GM12878 (cell line): ENCODE measurements at regions not wholly inside any gene's neighbourhood (a gene's known extent, or its start where the extent isn't known, plus 50 kb on each side); places are given as distances from the start of the nearest gene placed in this dataset.

Experiments
- ATAC-seq: fragments of 200-7000 bp; cut with Tn5 transposase; 3 replicates; pipeline ENCODE4 v1.9.1; 2020; ENCODE audit warnings: mild to moderate bottlenecking, moderate library complexity
- BruUV-seq: library from RNA; stranded (reverse); fragments of 400-500 nt; replicated peaks from 2 replicates; lab custom pipeline; 2021; lab: Mats Ljungman, UMichigan
- CTCF ChIA-PET: fragments of 300-600 bp; sonication (Branson Sonifier 250); formaldehyde crosslinking; extraction: SDS; loops from one replicate; lab custom pipeline; 2021; ENCODE audit warnings: inconsistent platforms; lab: Yijun Ruan, JAX
- POLR2A ChIA-PET: fragments of 350-600 bp; formaldehyde crosslinking; extraction: SDS; loops from one replicate; lab custom pipeline; 2021; ENCODE audit warnings: inconsistent platforms; lab: Charles Lee
- RAD21 ChIA-PET: fragments of 300-600 bp; sonication (Branson Sonifier 250); formaldehyde crosslinking; loops from one replicate; lab custom pipeline; 2023; ENCODE audit warnings: antibody characterized with exemption; ENCODE audit not compliant: unreplicated experiment; lab: Charles Lee
- SMC1A ChIA-PET: fragments of 300-600 bp; sonication (Branson Sonifier 250); formaldehyde crosslinking; loops from one replicate; lab custom pipeline; 2023; ENCODE audit not compliant: unreplicated experiment, uncharacterized antibody; lab: Charles Lee
- DNase-seq: peaks from one replicate; pipeline ENCODE4 v3.0.0-alpha.2; 2011; ENCODE audit warnings: low read depth, low spot score
- FAIRE-seq: peaks from 3 replicates; lab custom pipeline; 2011; peaks lifted over from hg19 to GRCh38; lab: Jason Lieb, UNC
- H2AFZ ChIP-seq: 2 replicates; pipeline ENCODE4 v1.6.0; 2011; ENCODE audit warnings: low read depth, low read length, control low read depth; ENCODE audit not compliant: control insufficient read depth
- H3K27ac ChIP-seq: 2 replicates; pipeline ENCODE4 v1.5.1; 2011; ENCODE audit warnings: control low read depth; ENCODE audit not compliant: control insufficient read depth, insufficient read depth
- H3K27me3 ChIP-seq, 2 experiments: replicated peaks in 1 of 2; 2 replicates each; pipeline versions ENCODE4 v1.6.0 to v1.6.1; 2011; ENCODE audit warnings: low read length in 1 of 2; ENCODE audit not compliant: control insufficient read depth in 2 of 2, insufficient read depth in 2 of 2
- H3K36me3 ChIP-seq, 2 experiments: 2 replicates each; pipeline ENCODE4 v1.5.1; 2011; ENCODE audit warnings: low read length in 1 of 2; ENCODE audit not compliant: control insufficient read depth in 2 of 2, insufficient read depth in 2 of 2
- H3K4me1 ChIP-seq: 2 replicates; pipeline ENCODE4 v1.6.1; 2011; ENCODE audit warnings: mild to moderate bottlenecking, low read length, moderate library complexity, mixed read lengths; ENCODE audit not compliant: control insufficient read depth, insufficient read depth
- H3K4me2 ChIP-seq: 2 replicates; pipeline ENCODE4 v1.6.0; 2011; ENCODE audit warnings: control low read depth; ENCODE audit not compliant: control insufficient read depth, insufficient read depth
- H3K4me3 ChIP-seq: fragments of 200-600 bp; sonication (generic); 2 replicates; pipeline ENCODE4 v1.5.1; 2016
- H3K79me2 ChIP-seq: 2 replicates; pipeline ENCODE4 v1.6.0; 2011; ENCODE audit warnings: low read length; ENCODE audit not compliant: control insufficient read depth, insufficient read depth
- H3K9ac ChIP-seq: 2 replicates; pipeline ENCODE4 v1.8.0; 2011; ENCODE audit warnings: low read length, control low read depth, mixed read lengths; ENCODE audit not compliant: control insufficient read depth, insufficient read depth
- H3K9me3 ChIP-seq: replicated peaks from 3 replicates; pipeline ENCODE4 v1.5.1; 2011; ENCODE audit warnings: mild to moderate bottlenecking, low read length; ENCODE audit not compliant: control insufficient read depth, insufficient read depth
- H4K20me1 ChIP-seq: 2 replicates; pipeline ENCODE4 v1.6.0; 2011; ENCODE audit not compliant: control insufficient read depth, insufficient read depth
- ATF3 ChIP-seq: IDR thresholded peaks from 2 replicates; pipeline ENCODE4 v1.6.1; 2011; ENCODE audit warnings: low read depth, mild to moderate bottlenecking, low read length, moderate library complexity, borderline replicate concordance; ENCODE audit errors: extremely low read depth
- BACH1 ChIP-seq: fragments of 450-650 bp; IDR thresholded peaks from 2 replicates; pipeline ENCODE4 v1.6.1; 2017; ENCODE audit warnings: mild to moderate bottlenecking, borderline replicate concordance
- CBX3 ChIP-seq: fragments of 200-600 bp; sonication (generic); IDR thresholded peaks from 2 replicates; pipeline ENCODE4 v1.6.1; 2016; ENCODE audit warnings: low read depth, borderline replicate concordance
- CHD4 ChIP-seq: fragments of 200-600 bp; sonication (generic); IDR thresholded peaks from 2 replicates; pipeline ENCODE4 v1.6.1; 2016; ENCODE audit warnings: mild to moderate bottlenecking
- NR2C1 ChIP-seq: fragments of 450-650 bp; IDR thresholded peaks from 2 replicates; pipeline ENCODE4 v1.6.1; 2017; ENCODE audit warnings: antibody characterized with exemption, mild to moderate bottlenecking, moderate library complexity
- SMARCA5 ChIP-seq: fragments of 450-650 bp; IDR thresholded peaks from 2 replicates; pipeline ENCODE4 v1.6.1; 2017; ENCODE audit warnings: mild to moderate bottlenecking
- WGBS: methylation state at CpG from one replicate; pipeline ENCODE4 v1.1.6; 2016; ENCODE audit warnings: low lambda C conversion rate; ENCODE audit not compliant: insufficient replicate concordance, insufficient coverage; ENCODE audit errors: missing lambda C conversion rate; 5-methylcytosine and 5-hydroxymethylcytosine counted together
- in situ Hi-C: fragments of 300-500 bp; cut with MboI; formaldehyde crosslinking; loops from 9 replicates; pipeline ENCODE4 v1.14.3; 2018; ENCODE audit warnings: mixed read lengths
- intact Hi-C: fragments of 100-400 bp; cut with micrococcal nuclease; formaldehyde crosslinking; loops from one replicate; pipeline ENCODE4 v1.14.2; 2022; ENCODE audit not compliant: unreplicated experiment
- TF ChIP-seq, protein P1 (sequence below): fragments of 150-350 bp; IDR thresholded peaks from 2 replicates; pipeline ENCODE4 v1.6.1; 2014; ENCODE audit warnings: mild to moderate bottlenecking, low read depth, low read length

- WGBS = 32% methylated on average over 6 of the region's 6 CpGs
- ChIA-PET RAD21 (no interaction called here), CTCF (no interaction called here), POLR2A (no interaction called here), SMC1A (no interaction called here)
- ATAC-seq (no peak), FAIRE-seq (no peak), DNase-seq (no peak)
- no peak overlapping the region for H3K27ac ChIP-seq
- BruUV-seq = no TSS peak
- H3K79me2 ChIP-seq = no peaks in the 10 kb centered on the region
- in situ Hi-C loops (no loop called here), intact Hi-C loops (no loop called here)
- no peaks in the 10 kb centered on the region; a peak in 1 of 4 replicates for H3K27me3 ChIP-seq
- H3K4me2 ChIP-seq = no peak overlapping the region
- no peak overlapping the region for H3K4me3 ChIP-seq
- no peaks in the 10 kb centered on the region for H4K20me1 ChIP-seq
- H3K36me3 ChIP-seq = no peaks in the 10 kb centered on the region
- H3K4me1 ChIP-seq = no peaks in the 10 kb centered on the region
- no peak overlapping the region for H2AFZ ChIP-seq
- no peaks in the 10 kb centered on the region for H3K9me3 ChIP-seq
- H3K9ac ChIP-seq = no peak overlapping the region
- TF ChIP-seq ATF3 (no peak), SMARCA5 (no peak), CBX3 (no peak), NR2C1 (no peak), CHD4 (no peak), BACH1 (no peak)
- TF ChIP-seq, protein P1, sequence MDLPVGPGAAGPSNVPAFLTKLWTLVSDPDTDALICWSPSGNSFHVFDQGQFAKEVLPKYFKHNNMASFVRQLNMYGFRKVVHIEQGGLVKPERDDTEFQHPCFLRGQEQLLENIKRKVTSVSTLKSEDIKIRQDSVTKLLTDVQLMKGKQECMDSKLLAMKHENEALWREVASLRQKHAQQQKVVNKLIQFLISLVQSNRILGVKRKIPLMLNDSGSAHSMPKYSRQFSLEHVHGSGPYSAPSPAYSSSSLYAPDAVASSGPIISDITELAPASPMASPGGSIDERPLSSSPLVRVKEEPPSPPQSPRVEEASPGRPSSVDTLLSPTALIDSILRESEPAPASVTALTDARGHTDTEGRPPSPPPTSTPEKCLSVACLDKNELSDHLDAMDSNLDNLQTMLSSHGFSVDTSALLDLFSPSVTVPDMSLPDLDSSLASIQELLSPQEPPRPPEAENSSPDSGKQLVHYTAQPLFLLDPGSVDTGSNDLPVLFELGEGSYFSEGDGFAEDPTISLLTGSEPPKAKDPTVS = no peak
Measured at GRCh38 chr4:56241500-56241899, 145.8 kb downstream of the AASDH start.
